ENCODE measurements at regions not wholly inside any gene's neighbourhood (a gene's known extent, or its start where the extent isn't known, plus 50 kb on each side); places are given as distances from the start of the nearest gene placed in this dataset.

GRCh38 chr15:77823736-77824135 lies 191.0 kb upstream of the LINGO1 start:
- TF ChIP-seq, protein P1, sequence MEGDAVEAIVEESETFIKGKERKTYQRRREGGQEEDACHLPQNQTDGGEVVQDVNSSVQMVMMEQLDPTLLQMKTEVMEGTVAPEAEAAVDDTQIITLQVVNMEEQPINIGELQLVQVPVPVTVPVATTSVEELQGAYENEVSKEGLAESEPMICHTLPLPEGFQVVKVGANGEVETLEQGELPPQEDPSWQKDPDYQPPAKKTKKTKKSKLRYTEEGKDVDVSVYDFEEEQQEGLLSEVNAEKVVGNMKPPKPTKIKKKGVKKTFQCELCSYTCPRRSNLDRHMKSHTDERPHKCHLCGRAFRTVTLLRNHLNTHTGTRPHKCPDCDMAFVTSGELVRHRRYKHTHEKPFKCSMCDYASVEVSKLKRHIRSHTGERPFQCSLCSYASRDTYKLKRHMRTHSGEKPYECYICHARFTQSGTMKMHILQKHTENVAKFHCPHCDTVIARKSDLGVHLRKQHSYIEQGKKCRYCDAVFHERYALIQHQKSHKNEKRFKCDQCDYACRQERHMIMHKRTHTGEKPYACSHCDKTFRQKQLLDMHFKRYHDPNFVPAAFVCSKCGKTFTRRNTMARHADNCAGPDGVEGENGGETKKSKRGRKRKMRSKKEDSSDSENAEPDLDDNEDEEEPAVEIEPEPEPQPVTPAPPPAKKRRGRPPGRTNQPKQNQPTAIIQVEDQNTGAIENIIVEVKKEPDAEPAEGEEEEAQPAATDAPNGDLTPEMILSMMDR (IDR thresholded peaks at IDR 0.05) = no peak
- TF ChIP-seq EZH2phosphoT487 (IDR thresholded peaks at IDR 0.05) = no peak
- no peak for TF ChIP-seq EZH2 (IDR thresholded peaks at IDR 0.05)

All from neural progenitor cell (in vitro differentiated cells).